ENCODE measurements at regions not wholly inside any gene's neighbourhood (a gene's known extent, or its start where the extent isn't known, plus 50 kb on each side); places are given as distances from the start of the nearest gene placed in this dataset.

DNA sequence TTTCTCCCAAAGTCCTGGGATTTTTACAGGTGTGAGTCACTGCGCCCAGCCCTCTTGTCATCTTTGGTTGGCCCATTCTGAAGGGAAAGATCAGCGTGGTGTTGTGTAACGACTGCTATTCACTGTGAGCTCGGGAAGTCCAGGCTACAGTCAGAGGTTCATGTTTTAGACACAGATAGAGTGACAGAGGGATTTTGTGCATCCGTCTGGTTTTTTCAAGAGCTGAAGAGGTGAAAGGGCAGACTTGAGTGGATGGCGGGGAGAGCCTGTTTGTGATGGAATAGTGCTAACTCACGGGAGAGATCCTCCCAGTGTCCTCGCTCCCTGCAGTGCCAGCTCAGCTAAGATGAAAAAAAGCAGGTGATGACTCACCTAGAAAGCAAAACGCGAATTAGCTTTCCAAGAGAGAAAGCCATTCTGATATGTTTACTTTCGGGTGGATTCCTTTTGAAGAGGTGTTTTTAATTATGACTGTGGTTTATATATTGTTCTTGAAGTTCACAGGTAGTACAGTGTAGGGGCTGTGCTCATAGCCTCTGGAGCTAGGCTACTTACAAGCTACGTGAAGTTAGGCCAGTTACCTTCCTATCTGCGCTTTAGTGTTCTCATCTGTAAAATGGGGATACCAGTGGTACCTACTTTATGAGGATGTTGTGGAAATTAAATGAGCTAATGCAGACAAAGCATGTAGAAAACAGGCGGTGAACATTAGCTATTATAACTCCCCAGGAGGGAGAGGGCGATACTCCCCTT, 67.2 kb downstream of the C11orf91 start:
- Histone ChIP-seq H3K4me3 (ENCODE audit: low read length) (no peak overlapping the region), H3K27ac (ENCODE audit: low read length) (no peak overlapping the region), H3K36me3 (ENCODE audit: control insufficient read depth, insufficient read depth, low read length) (no peaks in the 10 kb centered on the region), H3K9me3 (ENCODE audit: control insufficient read depth, low read depth, low read length) (no peaks in the 10 kb centered on the region), H3K27me3 (ENCODE audit: control insufficient read depth, insufficient read depth, low read length) (peaks cover 2% of the 10 kb centered on the region), H3K4me1 (ENCODE audit: control insufficient read depth, insufficient read depth, low read length) (no peaks in the 10 kb centered on the region)
- WGBS (ENCODE audit: insufficient coverage, low lambda C conversion rate): 0% methylated on average over 1 of the region's 15 CpGs
- no peak for DNase-seq

DNA sequence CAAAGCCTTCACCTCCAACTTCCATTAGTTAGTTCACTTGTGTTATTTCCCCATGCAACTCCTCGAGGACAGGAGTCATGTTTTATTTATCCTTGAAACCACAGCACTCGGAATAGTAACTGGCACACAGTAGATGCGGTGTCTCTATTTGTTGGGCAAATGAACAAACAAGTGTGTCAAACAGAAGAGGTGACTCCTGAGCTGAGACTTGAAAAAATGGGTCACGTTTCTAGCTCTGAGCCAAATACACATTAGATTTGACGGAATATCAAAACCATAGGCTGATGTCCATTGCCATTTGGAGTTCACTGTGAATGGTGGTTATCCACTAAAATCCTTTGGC, 68.9 kb downstream of the C11orf91 start:
- Histone ChIP-seq H3K27ac (ENCODE audit: low read length) (no peak overlapping the region), H3K4me1 (ENCODE audit: control insufficient read depth, insufficient read depth, low read length) (no peaks in the 10 kb centered on the region), H3K4me3 (ENCODE audit: low read length) (no peak overlapping the region), H3K36me3 (ENCODE audit: control insufficient read depth, insufficient read depth, low read length) (no peaks in the 10 kb centered on the region), H3K27me3 (ENCODE audit: control insufficient read depth, insufficient read depth, low read length) (no peaks in the 10 kb centered on the region), H3K9me3 (ENCODE audit: control insufficient read depth, low read depth, low read length) (no peaks in the 10 kb centered on the region)
- DNase-seq: no peak
- no CpG with 5 or more reads among the region's 5 CpGs for WGBS (ENCODE audit: insufficient coverage, low lambda C conversion rate)

DNA sequence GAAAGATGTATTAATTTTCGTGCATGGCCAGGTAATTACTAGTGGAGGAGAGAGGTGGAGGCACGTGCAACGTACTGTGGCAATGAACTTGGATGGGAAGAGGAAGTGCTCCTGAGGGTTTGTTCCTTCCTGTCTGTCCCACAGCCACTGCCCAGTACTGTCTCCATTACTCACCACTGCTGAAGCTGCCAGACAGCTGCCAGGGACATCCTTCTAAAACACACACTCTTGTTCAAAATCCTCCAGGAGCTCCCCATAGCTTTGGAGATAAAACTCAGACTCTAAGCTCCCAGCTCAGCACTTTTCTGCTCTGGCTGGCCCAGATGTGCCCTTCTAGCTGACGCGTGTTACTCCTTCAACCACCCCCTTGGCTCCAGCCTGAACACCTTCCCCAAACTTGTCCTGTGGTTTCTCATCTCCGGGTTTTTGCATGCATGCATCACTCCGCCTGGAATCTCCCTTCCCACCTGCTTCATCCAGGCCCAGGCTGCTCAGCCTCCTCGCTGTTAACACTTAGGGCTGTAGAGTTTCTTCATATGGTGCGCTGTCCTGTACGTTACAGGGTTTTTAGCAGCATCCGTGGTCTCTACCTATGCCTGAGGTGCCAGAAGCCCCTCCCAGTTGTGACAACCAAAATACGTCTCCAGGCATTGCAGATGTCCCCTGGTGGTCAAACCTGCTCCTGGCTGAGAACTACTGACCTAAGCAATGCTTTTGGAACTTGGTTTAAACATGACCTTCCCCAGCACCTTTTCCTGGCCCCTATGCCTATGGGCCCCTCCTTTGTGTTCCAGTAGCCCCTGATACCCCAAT, 69.5 kb downstream of the C11orf91 start:
- Histone ChIP-seq H3K4me3 (ENCODE audit: low read length) (no peak overlapping the region), H3K27me3 (ENCODE audit: control insufficient read depth, insufficient read depth, low read length) (no peaks in the 10 kb centered on the region), H3K36me3 (ENCODE audit: control insufficient read depth, insufficient read depth, low read length) (no peaks in the 10 kb centered on the region), H3K9me3 (ENCODE audit: control insufficient read depth, low read depth, low read length) (no peaks in the 10 kb centered on the region), H3K4me1 (ENCODE audit: control insufficient read depth, insufficient read depth, low read length) (no peaks in the 10 kb centered on the region), H3K27ac (ENCODE audit: low read length) (no peak overlapping the region)
- WGBS (ENCODE audit: insufficient coverage, low lambda C conversion rate): no CpG with 5 or more reads among the region's 12 CpGs
- no peak for DNase-seq

DNA sequence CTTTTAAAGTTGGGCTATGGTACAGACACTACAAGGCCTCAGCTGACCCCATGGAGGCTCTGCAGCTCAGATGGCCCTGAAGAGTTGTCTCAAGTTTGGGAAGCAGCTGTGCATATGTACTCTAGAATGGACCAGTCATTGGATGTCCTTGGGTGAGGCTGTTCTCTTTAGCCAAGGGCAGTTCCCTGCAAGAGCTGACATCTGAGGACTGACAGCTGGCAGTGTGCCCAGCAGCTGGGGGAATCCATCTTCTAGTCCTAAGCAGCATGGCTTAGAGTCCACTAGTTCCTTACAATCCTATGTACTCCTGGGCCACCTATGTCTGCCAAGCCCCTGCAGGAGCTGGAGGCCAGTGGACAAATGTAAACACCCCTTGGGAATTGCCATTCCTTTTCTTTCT, 76.5 kb downstream of the C11orf91 start:
- no peak overlapping the region for H3K27ac ChIP-seq (ENCODE audit: low read length)
- H3K36me3 ChIP-seq (ENCODE audit: control insufficient read depth, insufficient read depth, low read length): no peaks in the 10 kb centered on the region
- DNase-seq: no peak
- H3K9me3 ChIP-seq (ENCODE audit: control insufficient read depth, low read depth, low read length): no peaks in the 10 kb centered on the region
- H3K4me3 ChIP-seq (ENCODE audit: low read length): no peak overlapping the region
- H3K4me1 ChIP-seq (ENCODE audit: control insufficient read depth, insufficient read depth, low read length): no peaks in the 10 kb centered on the region
- no peaks in the 10 kb centered on the region for H3K27me3 ChIP-seq (ENCODE audit: control insufficient read depth, insufficient read depth, low read length)

DNA sequence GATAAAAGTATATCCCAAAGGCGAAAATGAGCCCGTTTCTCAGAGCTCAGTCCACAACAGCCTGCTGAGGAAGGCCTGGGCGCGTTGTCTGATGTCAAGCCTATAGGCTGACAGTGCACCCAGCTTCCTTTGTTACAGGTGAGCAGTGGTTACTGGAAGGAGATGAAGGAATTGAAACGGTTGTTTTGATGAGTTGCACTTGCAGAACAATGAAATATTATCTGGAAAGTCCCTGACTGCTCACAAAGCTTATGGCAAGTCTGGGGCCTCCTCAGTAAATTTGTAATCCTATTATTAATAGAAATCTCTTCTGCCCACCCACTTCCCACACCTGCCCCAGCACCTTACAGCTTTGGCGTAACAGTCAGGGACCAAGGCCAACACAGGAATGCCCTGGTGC, 77.8 kb downstream of the C11orf91 start:
- Histone ChIP-seq H3K4me1 (ENCODE audit: control insufficient read depth, insufficient read depth, low read length) (no peaks in the 10 kb centered on the region), H3K9me3 (ENCODE audit: control insufficient read depth, low read depth, low read length) (no peaks in the 10 kb centered on the region), H3K4me3 (ENCODE audit: low read length) (no peak overlapping the region), H3K27me3 (ENCODE audit: control insufficient read depth, insufficient read depth, low read length) (no peaks in the 10 kb centered on the region), H3K36me3 (ENCODE audit: control insufficient read depth, insufficient read depth, low read length) (no peaks in the 10 kb centered on the region), H3K27ac (ENCODE audit: low read length) (no peak overlapping the region)
- DNase-seq: no peak
- no CpG with 5 or more reads among the region's 6 CpGs for WGBS (ENCODE audit: insufficient coverage, low lambda C conversion rate)

DNA sequence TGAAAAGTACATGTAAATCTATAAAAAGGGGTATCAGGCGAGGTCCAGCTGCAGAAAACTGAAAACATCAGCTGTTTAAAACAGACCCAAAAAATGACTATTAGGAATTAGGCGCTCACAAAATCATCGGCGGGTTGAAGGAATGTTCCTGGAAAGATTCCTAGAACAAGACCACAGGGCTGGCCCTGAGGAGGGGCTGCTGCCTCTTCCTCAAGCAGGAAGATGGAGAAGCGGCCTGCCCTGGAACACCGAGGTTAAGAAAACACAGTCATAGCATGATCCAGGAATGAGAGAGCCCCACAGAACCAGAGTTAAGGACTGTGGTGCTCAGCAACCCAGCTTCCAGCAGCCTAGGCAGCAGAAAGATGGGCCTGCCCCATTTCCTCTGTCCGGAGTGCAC, 78.4 kb downstream of the C11orf91 start:
- H3K4me3 ChIP-seq (ENCODE audit: low read length): no peak overlapping the region
- H3K27ac ChIP-seq (ENCODE audit: low read length): no peak overlapping the region
- DNase-seq: no peak
- no CpG with 5 or more reads among the region's 7 CpGs for WGBS (ENCODE audit: insufficient coverage, low lambda C conversion rate)
- no peaks in the 10 kb centered on the region for H3K36me3 ChIP-seq (ENCODE audit: control insufficient read depth, insufficient read depth, low read length)
- H3K9me3 ChIP-seq (ENCODE audit: control insufficient read depth, low read depth, low read length): no peaks in the 10 kb centered on the region
- H3K4me1 ChIP-seq (ENCODE audit: control insufficient read depth, insufficient read depth, low read length): no peaks in the 10 kb centered on the region
- no peaks in the 10 kb centered on the region for H3K27me3 ChIP-seq (ENCODE audit: control insufficient read depth, insufficient read depth, low read length)

DNA sequence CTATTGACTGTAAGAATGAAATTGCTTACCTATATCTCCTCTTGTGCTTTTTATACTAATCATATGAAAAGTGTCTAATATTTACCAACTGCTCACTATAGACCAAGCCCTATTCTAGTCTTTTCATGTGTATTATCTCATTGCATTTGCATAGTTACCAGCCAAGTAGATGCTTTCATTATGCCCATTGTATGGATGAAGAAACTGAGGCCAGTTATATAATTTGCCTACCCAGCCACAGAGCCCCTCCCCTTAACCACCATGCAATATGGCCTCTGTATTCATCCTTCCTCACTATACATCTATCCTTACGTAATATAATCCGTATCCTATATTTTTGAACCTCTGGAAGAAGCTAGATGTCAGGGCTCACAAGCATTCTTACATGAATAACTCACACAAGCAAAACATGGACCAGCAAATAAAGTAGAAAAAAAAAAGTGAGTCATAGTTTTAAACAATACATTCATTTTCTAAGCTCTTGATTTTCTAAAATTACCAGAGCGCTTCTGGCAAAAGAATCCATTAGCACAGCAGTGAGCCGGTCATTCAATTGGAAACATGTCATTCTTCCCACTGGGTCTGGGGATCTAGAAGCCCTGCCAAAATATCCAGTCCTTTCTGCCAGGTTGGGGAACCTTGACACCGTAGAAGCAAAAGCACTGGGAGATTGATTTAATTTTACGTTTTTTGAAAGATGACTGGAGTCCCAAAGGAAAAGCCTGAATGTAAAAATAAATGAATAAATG, 80.0 kb downstream of the C11orf91 start:
- H3K4me1 ChIP-seq (ENCODE audit: control insufficient read depth, insufficient read depth, low read length): no peaks in the 10 kb centered on the region
- H3K4me3 ChIP-seq (ENCODE audit: low read length): no peak overlapping the region
- H3K27ac ChIP-seq (ENCODE audit: low read length): no peak overlapping the region
- no peaks in the 10 kb centered on the region for H3K36me3 ChIP-seq (ENCODE audit: control insufficient read depth, insufficient read depth, low read length)
- no peak for DNase-seq
- H3K27me3 ChIP-seq (ENCODE audit: control insufficient read depth, insufficient read depth, low read length): no peaks in the 10 kb centered on the region
- no peaks in the 10 kb centered on the region for H3K9me3 ChIP-seq (ENCODE audit: control insufficient read depth, low read depth, low read length)
- 100% methylated on average over 1 of the region's 6 CpGs for whole genome bisulfite sequencing (ENCODE audit: insufficient coverage, low lambda C conversion rate)

DNA sequence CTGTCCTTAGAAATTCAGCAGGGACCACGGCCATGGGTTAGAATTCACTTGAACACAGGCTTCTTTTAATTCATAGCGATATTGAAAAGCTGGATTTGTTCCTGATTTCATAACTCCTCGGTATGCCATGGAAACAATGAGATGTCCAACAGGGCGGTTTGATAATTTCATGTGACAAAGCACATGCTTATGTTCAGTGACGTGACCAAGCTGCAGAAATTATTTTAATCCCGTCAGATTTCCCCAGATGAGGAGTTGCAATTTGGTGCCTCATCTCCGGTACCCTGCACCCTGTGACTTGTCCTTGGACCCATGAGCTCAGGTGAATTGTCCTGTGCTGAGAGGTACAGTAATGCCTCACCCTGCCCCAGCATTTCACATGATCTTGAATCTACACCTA, 81.7 kb downstream of the C11orf91 start:
- WGBS (ENCODE audit: insufficient coverage, low lambda C conversion rate): 100% methylated on average over 1 of the region's 7 CpGs
- no peaks in the 10 kb centered on the region for H3K36me3 ChIP-seq (ENCODE audit: control insufficient read depth, insufficient read depth, low read length)
- no peak for DNase-seq
- H3K9me3 ChIP-seq (ENCODE audit: control insufficient read depth, low read depth, low read length): no peaks in the 10 kb centered on the region
- H3K4me1 ChIP-seq (ENCODE audit: control insufficient read depth, insufficient read depth, low read length): no peaks in the 10 kb centered on the region
- H3K27ac ChIP-seq (ENCODE audit: low read length): no peak overlapping the region
- H3K4me3 ChIP-seq (ENCODE audit: low read length): no peak overlapping the region
- H3K27me3 ChIP-seq (ENCODE audit: control insufficient read depth, insufficient read depth, low read length): no peaks in the 10 kb centered on the region

DNA sequence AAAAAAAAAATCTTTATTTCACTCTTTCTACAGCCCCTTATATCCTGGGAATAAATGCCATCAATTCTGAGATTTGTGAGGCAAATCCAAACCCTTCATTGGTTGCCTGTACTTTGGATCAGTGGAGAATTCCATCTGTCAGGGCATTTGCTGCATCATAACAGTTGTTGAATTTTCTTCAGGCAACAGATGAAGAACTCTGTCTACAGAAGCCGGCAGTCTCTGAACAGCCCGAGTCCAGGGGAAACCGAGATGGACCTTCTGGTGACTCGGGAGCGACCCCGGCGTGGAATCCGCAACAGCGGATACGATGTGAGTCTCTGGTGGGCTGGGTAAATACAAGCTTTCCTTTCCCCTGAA, 82.3 kb downstream of the C11orf91 start:
- no peak for DNase-seq
- Histone ChIP-seq H3K9me3 (ENCODE audit: control insufficient read depth, low read depth, low read length) (no peaks in the 10 kb centered on the region), H3K4me3 (ENCODE audit: low read length) (no peak overlapping the region), H3K27ac (ENCODE audit: low read length) (no peak overlapping the region), H3K36me3 (ENCODE audit: control insufficient read depth, insufficient read depth, low read length) (no peaks in the 10 kb centered on the region), H3K27me3 (ENCODE audit: control insufficient read depth, insufficient read depth, low read length) (no peaks in the 10 kb centered on the region), H3K4me1 (ENCODE audit: control insufficient read depth, insufficient read depth, low read length) (no peaks in the 10 kb centered on the region)
- WGBS (ENCODE audit: insufficient coverage, low lambda C conversion rate): no CpG with 5 or more reads among the region's 10 CpGs

DNA sequence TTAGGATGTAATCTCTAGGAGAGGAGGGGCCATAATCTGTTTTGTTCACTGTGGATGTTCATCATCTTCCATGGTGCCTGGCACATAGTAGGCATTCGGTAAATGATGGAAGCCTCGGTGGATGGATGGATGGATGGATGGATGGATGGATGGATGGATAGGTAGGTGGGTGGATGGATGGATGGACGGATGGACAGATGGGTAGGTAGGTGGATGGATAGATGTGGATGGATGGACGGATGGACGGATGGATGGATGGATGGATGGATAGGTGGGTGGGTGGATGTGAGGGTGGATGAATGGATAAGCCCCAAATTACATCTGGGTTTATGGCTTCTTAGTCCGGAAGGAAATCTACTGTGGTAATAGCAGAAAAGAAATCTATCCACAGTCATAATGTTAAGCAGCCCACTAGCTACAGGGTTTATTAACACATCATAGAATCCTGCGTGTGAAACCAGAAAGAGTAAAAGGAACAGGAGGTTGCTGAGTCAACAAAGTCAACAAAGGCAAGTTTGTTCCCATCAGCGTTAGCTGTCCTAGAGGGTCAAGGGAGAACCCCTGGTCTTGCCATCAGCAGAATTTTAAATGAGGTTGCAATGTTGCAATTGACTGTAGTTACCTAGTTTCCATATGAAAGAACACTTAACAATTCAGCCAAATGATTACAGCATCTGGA, 82.8 kb downstream of the C11orf91 start:
- Histone ChIP-seq H3K4me3 (ENCODE audit: low read length) (no peak overlapping the region), H3K27me3 (ENCODE audit: control insufficient read depth, insufficient read depth, low read length) (no peaks in the 10 kb centered on the region), H3K4me1 (ENCODE audit: control insufficient read depth, insufficient read depth, low read length) (no peaks in the 10 kb centered on the region), H3K9me3 (ENCODE audit: control insufficient read depth, low read depth, low read length) (no peaks in the 10 kb centered on the region), H3K27ac (ENCODE audit: low read length) (no peak overlapping the region), H3K36me3 (ENCODE audit: control insufficient read depth, insufficient read depth, low read length) (no peaks in the 10 kb centered on the region)
- WGBS (ENCODE audit: insufficient coverage, low lambda C conversion rate): 100% methylated on average over 2 of the region's 8 CpGs
- no peak for DNase-seq

Data from large intestine (tissue), 3 donors.